Prostate gland (tissue), 2 donors: ENCODE measurements at regions not wholly inside any gene's neighbourhood (a gene's known extent, or its start where the extent isn't known, plus 50 kb on each side); places are given as distances from the start of the nearest gene placed in this dataset.

Source experiments
- POLR2A ChIP-seq: fragments of 450-650 bp; IDR thresholded peaks from one replicate; pipeline ENCODE4 v1.6.1; 2016; ENCODE audit warnings: antibody characterized with exemption, mild to moderate bottlenecking
- POLR2AphosphoS5 ChIP-seq: sonication (generic); formaldehyde crosslinking; IDR thresholded peaks from one replicate; pipeline ENCODE4 v1.6.1; 2017; ENCODE audit warnings: antibody characterized with exemption
- TF ChIP-seq, protein P1 (sequence below), 4 experiments: fragments of 200-600 bp in 2 of 4; fragments of 450-650 bp in 2 of 4; sonication (generic) in 2 of 4; IDR thresholded peaks; 1 replicate in 3 of 4; 2 replicates in 1 of 4; pipeline ENCODE4 v1.5.1; 2016 to 2019; ENCODE audit warnings: antibody characterized with exemption in 4 of 4, mild to moderate bottlenecking in 2 of 4, moderate library complexity in 2 of 4

DNA sequence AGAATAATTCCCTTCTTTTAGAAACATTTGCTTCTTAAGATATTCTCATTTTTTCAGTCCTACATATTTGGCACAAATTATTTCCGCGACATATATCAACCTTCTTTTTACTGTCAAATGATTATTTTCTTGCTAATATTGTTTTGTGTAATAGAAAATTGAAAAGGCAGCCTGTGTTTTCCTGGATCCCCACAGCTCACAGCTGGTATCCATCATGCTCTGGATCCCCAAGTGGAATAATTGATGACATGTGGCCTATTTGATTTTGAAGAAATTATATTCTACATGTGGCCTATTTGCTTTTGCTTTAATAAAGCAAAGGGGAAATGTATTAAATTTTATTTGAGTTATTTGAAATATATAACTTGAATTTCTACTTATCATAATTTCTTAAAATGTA, 199.4 kb upstream of the LUZP2 start:
- TF ChIP-seq, protein P1, sequence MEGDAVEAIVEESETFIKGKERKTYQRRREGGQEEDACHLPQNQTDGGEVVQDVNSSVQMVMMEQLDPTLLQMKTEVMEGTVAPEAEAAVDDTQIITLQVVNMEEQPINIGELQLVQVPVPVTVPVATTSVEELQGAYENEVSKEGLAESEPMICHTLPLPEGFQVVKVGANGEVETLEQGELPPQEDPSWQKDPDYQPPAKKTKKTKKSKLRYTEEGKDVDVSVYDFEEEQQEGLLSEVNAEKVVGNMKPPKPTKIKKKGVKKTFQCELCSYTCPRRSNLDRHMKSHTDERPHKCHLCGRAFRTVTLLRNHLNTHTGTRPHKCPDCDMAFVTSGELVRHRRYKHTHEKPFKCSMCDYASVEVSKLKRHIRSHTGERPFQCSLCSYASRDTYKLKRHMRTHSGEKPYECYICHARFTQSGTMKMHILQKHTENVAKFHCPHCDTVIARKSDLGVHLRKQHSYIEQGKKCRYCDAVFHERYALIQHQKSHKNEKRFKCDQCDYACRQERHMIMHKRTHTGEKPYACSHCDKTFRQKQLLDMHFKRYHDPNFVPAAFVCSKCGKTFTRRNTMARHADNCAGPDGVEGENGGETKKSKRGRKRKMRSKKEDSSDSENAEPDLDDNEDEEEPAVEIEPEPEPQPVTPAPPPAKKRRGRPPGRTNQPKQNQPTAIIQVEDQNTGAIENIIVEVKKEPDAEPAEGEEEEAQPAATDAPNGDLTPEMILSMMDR (IDR thresholded peaks at IDR 0.05): no peak
- TF ChIP-seq POLR2A (no peak), POLR2AphosphoS5 (no peak)
